Tibial nerve (tissue), 4 donors: ENCODE measurements at regions not wholly inside any gene's neighbourhood (a gene's known extent, or its start where the extent isn't known, plus 50 kb on each side); places are given as distances from the start of the nearest gene placed in this dataset.

Experiments
- DNase-seq, 2 donors: peaks; one replicate each; pipeline ENCODE4 v3.0.0-alpha.2; 2019; ENCODE audit warnings: low spot score in 2 of 2
- H3K27ac ChIP-seq, 4 donors: fragments of 200-600 bp; sonication (generic) in 3 of 4; one replicate each; pipeline ENCODE4 v1.5.1; 2017 to 2019; ENCODE audit warnings: mild to moderate bottlenecking in 1 of 4
- H3K27me3 ChIP-seq, 2 donors: fragments of 200-600 bp; sonication (generic) in 1 of 2; one replicate each; pipeline versions ENCODE4 v1.5.1 to v1.6.0; 2017 to 2019
- H3K36me3 ChIP-seq, 3 donors: fragments of 200-600 bp; sonication (generic); one replicate each; pipeline ENCODE4 v1.5.1; 2018 to 2019
- H3K4me1 ChIP-seq, 4 donors: fragments of 200-600 bp; sonication (generic) in 3 of 4; one replicate each; pipeline ENCODE4 v1.5.1; 2017 to 2019
- H3K4me3 ChIP-seq, 4 donors: fragments of 200-600 bp; sonication (generic) in 3 of 4; one replicate each; pipeline ENCODE4 v1.5.1; 2017 to 2019; ENCODE audit warnings: mild to moderate bottlenecking in 1 of 4, moderate library complexity in 1 of 4
- H3K9me3 ChIP-seq, 4 donors: fragments of 200-600 bp; sonication (generic) in 3 of 4; one replicate each; pipeline ENCODE4 v1.5.1; 2017 to 2019
- EP300 ChIP-seq, 2 donors: sonication (generic); formaldehyde crosslinking; IDR thresholded peaks; one replicate each; pipeline ENCODE4 v1.6.1; 2017; ENCODE audit warnings: antibody characterized with exemption in 2 of 2, mild to moderate bottlenecking in 1 of 2
- POLR2A ChIP-seq, 2 donors: fragments of 450-650 bp; IDR thresholded peaks; one replicate each; pipeline ENCODE4 v1.6.1; 2017; ENCODE audit warnings: antibody characterized with exemption in 2 of 2, mild to moderate bottlenecking in 2 of 2, moderate library complexity in 2 of 2
- WGBS, 2 donors: methylation state at CpG; one replicate each; pipeline ENCODE4 v1.1.5; 2018; 5-methylcytosine and 5-hydroxymethylcytosine counted together
- TF ChIP-seq, protein P1 (sequence below), 5 experiments: fragments of 200-600 bp in 3 of 5; fragments of 450-650 bp in 2 of 5; sonication (generic) in 3 of 5; IDR thresholded peaks; one replicate each; pipeline ENCODE4 v1.5.1; 2016 to 2019; ENCODE audit warnings: antibody characterized with exemption in 5 of 5, mild to moderate bottlenecking in 3 of 5, moderate library complexity in 2 of 5

DNA sequence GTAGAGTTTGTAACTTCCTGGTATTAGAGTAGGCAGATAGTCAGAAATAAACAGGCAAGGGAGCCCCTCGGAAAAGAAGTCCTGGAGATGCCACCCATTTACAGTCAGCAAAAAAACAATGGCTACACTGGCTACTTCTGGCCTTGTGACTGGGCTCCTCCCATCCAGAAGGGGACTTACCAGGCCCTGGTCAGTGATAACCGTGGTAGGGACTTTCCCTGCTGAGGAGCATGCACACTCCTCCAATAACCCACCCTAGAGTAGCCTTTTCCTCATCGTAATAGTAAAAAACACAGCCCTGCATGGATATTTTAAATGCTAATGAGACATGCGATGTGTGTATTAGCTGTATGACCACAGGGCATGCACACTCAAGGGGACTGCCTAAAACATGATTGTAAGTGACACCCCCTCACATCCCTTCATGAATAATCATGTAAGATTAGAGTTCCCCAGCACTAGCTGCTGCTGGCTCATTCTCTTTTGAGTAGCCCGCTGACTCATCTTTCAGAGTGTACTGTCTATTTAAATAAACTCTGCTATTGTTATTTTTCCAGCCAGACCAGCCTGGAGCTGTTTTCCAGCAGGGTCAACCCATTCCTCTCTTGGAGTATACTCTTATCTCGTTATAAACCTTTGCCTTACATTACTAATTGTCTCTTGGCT, 413.8 kb upstream of the TMTC1 start:
- Histone ChIP-seq H3K4me1 (peaks cover 0 to 10% (median 3%) of the 10 kb centered on the region in 4 donors), H3K36me3 (no peaks in the 10 kb centered on the region), H3K27me3 (peaks cover 0 to 18% of the 10 kb centered on the region in 2 donors), H3K9me3 (no peaks in the 10 kb centered on the region), H3K27ac (no peak overlapping the region), H3K4me3 (no peak overlapping the region)
- no peak for TF ChIP-seq EP300 (IDR thresholded peaks at IDR 0.05)
- TF ChIP-seq, protein P1, sequence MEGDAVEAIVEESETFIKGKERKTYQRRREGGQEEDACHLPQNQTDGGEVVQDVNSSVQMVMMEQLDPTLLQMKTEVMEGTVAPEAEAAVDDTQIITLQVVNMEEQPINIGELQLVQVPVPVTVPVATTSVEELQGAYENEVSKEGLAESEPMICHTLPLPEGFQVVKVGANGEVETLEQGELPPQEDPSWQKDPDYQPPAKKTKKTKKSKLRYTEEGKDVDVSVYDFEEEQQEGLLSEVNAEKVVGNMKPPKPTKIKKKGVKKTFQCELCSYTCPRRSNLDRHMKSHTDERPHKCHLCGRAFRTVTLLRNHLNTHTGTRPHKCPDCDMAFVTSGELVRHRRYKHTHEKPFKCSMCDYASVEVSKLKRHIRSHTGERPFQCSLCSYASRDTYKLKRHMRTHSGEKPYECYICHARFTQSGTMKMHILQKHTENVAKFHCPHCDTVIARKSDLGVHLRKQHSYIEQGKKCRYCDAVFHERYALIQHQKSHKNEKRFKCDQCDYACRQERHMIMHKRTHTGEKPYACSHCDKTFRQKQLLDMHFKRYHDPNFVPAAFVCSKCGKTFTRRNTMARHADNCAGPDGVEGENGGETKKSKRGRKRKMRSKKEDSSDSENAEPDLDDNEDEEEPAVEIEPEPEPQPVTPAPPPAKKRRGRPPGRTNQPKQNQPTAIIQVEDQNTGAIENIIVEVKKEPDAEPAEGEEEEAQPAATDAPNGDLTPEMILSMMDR (IDR thresholded peaks at IDR 0.05), result no peak
- no peak for TF ChIP-seq POLR2A (IDR thresholded peaks at IDR 0.05)
- no peak for DNase-seq
- 68 to 81% methylated on average over 6 of the region's 6 CpGs for WGBS, 2 donors

DNA sequence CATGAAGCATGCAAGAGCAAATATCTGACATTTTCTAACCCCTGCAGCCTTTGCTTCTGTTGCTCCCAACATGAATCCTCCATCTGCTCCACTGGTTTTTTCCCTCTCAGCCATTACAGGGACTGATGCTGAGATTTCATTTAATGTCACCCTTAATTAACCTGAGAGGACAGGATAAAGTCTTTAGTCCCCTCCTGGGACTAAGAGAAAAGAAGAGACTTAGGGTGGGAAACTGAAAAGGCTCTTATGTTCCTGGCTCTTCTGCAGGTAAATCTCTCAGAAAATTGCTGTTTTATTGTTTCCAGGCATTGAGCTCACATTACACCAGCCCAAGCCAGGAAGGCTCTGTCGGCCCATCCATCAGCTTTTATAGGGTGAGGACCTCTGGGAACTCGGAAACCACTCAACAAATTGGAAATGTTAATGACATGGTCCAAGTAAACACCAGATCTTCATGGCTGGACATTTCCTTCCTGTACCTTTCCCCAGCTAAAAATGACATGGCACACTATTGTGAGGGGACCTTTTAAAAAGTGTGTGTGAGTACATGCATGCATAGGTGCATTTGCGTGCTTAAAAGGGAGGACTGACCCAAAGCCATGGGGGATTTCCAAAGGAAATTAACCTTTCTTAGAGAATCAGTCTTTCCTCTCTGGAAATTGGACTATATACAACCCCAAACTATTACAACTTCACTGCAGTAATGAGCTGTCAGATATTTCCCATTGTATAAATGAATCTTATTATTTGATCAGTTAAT, 408.1 kb upstream of the TMTC1 start:
- no peaks in the 10 kb centered on the region for H3K36me3 ChIP-seq
- 56% methylated on average over 3 of the region's 3 CpGs for whole genome bisulfite sequencing, 2 donors
- TF ChIP-seq, protein P1 (IDR thresholded peaks at IDR 0.05), result no peak
- no peak for DNase-seq
- H3K4me1 ChIP-seq, result no peaks in the 10 kb centered on the region
- no peaks in the 10 kb centered on the region for H3K9me3 ChIP-seq
- no peak overlapping the region for H3K4me3 ChIP-seq
- no peak overlapping the region for H3K27ac ChIP-seq
- H3K27me3 ChIP-seq, result no peaks in the 10 kb centered on the region

DNA sequence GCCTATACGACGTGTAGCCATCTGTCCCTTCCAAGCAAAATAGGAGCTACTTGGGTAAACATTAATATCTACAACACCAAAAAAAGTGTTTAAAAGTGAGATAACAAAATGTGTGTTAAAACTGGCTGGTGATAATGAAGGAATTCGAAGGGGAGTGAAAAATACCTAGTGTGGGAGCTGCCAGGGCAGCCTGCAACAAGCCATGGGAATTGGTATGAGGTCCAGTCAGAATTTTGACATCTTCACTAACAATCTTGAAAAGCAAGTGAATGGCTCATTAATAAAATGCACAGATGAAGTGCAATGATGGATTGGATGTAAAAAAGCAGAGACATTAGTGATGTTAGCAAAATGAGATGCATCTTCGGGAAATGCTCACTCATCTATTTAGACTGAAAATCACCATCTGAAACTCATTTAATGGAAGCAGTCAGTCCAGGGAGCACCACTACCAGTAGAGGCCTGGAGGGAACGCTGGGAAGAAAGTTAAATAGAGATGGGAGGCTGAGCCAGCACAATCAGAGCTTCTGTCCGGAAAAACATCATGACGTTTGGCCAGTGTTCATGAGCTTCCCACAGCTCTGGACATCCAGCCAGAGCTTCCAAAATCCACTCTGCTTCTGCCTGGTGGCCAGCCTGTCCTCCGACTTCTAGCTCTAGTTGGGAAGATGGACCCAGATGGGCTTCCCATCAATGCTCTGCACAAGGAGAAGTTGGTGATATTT, 405.0 kb upstream of the TMTC1 start:
- no peak for TF ChIP-seq POLR2A (IDR thresholded peaks at IDR 0.05)
- TF ChIP-seq EP300 (IDR thresholded peaks at IDR 0.05), result no peak
- TF ChIP-seq, protein P1 (IDR thresholded peaks at IDR 0.05), result no peak
- Histone ChIP-seq H3K4me1 (no peaks in the 10 kb centered on the region), H3K9me3 (no peaks in the 10 kb centered on the region), H3K27me3 (no peaks in the 10 kb centered on the region), H3K36me3 (no peaks in the 10 kb centered on the region), H3K27ac (no peak overlapping the region), H3K4me3 (no peak overlapping the region)
- 63 to 69% methylated on average over 8 of the region's 8 CpGs for WGBS, 2 donors
- no peak for DNase-seq

DNA sequence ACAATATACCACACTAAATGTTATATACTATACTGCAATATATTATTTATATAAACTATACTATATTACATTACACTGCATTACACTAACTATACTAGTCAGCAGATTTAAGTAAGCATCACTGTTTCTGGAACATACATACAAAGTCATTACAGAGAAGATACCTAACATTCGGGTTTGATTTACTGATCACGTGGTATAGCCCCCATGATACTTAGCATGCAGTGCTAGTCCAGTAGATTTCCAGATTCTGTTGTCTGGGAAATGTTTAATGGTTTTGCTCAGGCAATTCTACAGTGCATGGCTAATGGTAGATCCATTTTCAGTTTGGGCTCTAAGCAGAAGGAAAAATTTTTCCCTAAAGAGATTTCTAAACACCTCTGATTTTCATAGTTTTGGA, 403.7 kb upstream of the TMTC1 start:
- Histone ChIP-seq H3K36me3 (no peaks in the 10 kb centered on the region), H3K27ac (no peak overlapping the region), H3K4me1 (no peaks in the 10 kb centered on the region), H3K4me3 (no peak overlapping the region), H3K27me3 (no peaks in the 10 kb centered on the region), H3K9me3 (peaks cover 0 to 7% (median 0%) of the 10 kb centered on the region in 4 donors)
- WGBS, 2 donors, result 48 to 81% methylated on average over 2 of the region's 2 CpGs
- TF ChIP-seq POLR2A (IDR thresholded peaks at IDR 0.05) (no peak), EP300 (IDR thresholded peaks at IDR 0.05) (no peak)
- TF ChIP-seq, protein P1 (IDR thresholded peaks at IDR 0.05), result no peak
- no peak for DNase-seq

DNA sequence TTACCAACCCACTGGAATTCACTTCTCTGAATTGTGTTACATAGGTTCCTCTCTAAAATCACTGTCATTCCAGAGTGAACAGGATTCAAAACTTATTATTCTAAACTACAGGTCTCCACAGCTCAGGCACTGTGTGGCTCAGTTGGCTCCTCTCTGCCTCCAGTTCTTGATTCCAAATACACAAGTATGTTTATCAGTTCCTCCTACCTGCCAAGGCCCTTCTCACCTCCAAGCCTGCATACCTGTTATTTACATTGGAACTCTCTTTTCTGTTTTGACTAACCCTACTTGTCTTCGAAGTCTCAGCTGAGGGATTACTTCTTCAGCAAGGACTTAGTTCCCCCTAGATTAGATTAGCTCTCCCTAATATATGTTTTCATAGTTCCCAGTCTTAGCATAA, 397.6 kb upstream of the TMTC1 start:
- WGBS, 2 donors, result 26 to 68% methylated on average over 1 of the region's 1 CpG
- H3K9me3 ChIP-seq, result peaks cover 0 to 8% (median 0%) of the 10 kb centered on the region in 4 donors
- H3K4me3 ChIP-seq, result no peak overlapping the region
- TF ChIP-seq POLR2A (IDR thresholded peaks at IDR 0.05) (no peak), EP300 (IDR thresholded peaks at IDR 0.05) (no peak)
- TF ChIP-seq, protein P1 (IDR thresholded peaks at IDR 0.05), result no peak
- H3K27ac ChIP-seq, result no peak overlapping the region
- H3K36me3 ChIP-seq, result no peaks in the 10 kb centered on the region
- no peak for DNase-seq
- no peaks in the 10 kb centered on the region for H3K4me1 ChIP-seq
- H3K27me3 ChIP-seq, result no peaks in the 10 kb centered on the region
